ENCODE measurements at regions not wholly inside any gene's neighbourhood (a gene's known extent, or its start where the extent isn't known, plus 50 kb on each side); places are given as distances from the start of the nearest gene placed in this dataset.

GRCh38 chr13:59409211-59409610 is 754.5 kb downstream of the DIAPH3 start:
- H3K27ac ChIP-seq (ENCODE audit: low read depth, low read length): no peak overlapping the region
- no peaks in the 10 kb centered on the region for H3K79me1 ChIP-seq (ENCODE audit: low read length)
- H2AK5ac ChIP-seq (ENCODE audit: low read length): no peak overlapping the region
- H2BK12ac ChIP-seq (ENCODE audit: low read length): no peak overlapping the region
- H3K79me2 ChIP-seq (ENCODE audit: control insufficient read depth, insufficient read depth, low read length, poor library complexity): no peaks in the 10 kb centered on the region
- H2AFZ ChIP-seq (ENCODE audit: insufficient read depth, low read length, poor library complexity): no peak overlapping the region
- H3K14ac ChIP-seq (ENCODE audit: low read length): no peak overlapping the region
- peaks cover 1% of the 10 kb centered on the region for H3K9me3 ChIP-seq (ENCODE audit: insufficient read depth, low read depth, low read length)
- no peak overlapping the region for H3K23ac ChIP-seq (ENCODE audit: low read length)
- H4K12ac ChIP-seq (ENCODE audit: low read depth, low read length): no peak overlapping the region
- no peak overlapping the region for H3K4ac ChIP-seq (ENCODE audit: low read depth, low read length)
- no peak overlapping the region for H2BK5ac ChIP-seq (ENCODE audit: low read depth, low read length, poor library complexity)
- no peaks in the 10 kb centered on the region for H3K27me3 ChIP-seq (ENCODE audit: insufficient read depth, low read length)
- no CpG with 5 or more reads among the region's 2 CpGs for WGBS (ENCODE audit: extremely low coverage, insufficient coverage, insufficient read length)
- H3K18ac ChIP-seq (ENCODE audit: low read length): no peak overlapping the region
- H3K4me2 ChIP-seq (ENCODE audit: low read length): no peak overlapping the region
- no peak overlapping the region for H4K91ac ChIP-seq (ENCODE audit: low read depth, low read length)
- no peak for DNase-seq
- H3K4me1 ChIP-seq (ENCODE audit: control insufficient read depth in 1 of 2, insufficient read depth in 2 of 2, low read length in 2 of 2): no peaks in the 10 kb centered on the region
- no peak overlapping the region for H4K8ac ChIP-seq (ENCODE audit: low read depth, low read length)
- no peaks in the 10 kb centered on the region for H3K36me3 ChIP-seq (ENCODE audit: control insufficient read depth in 1 of 2, insufficient read depth in 2 of 2, low read length in 2 of 2)
- no peak overlapping the region for H2BK120ac ChIP-seq (ENCODE audit: insufficient read depth, low read length, poor library complexity)
- H3K4me3 ChIP-seq (ENCODE audit: low read depth, low read length): no peak overlapping the region
- H3K9ac ChIP-seq (ENCODE audit: low read length): no peak overlapping the region

- H2BK120ac ChIP-seq (ENCODE audit: insufficient read depth, low read length, poor library complexity): no peak overlapping the region
These were observed 754.0 kb downstream of the DIAPH3 start for GRCh38 chr13:59409634-59410200.

GRCh38 chr13:59413126-59413525 is 750.6 kb downstream of the DIAPH3 start:
- Histone ChIP-seq H2AK5ac (ENCODE audit: low read length) (no peak overlapping the region), H2AFZ (ENCODE audit: insufficient read depth, low read length, poor library complexity) (no peak overlapping the region), H4K12ac (ENCODE audit: low read depth, low read length) (no peak overlapping the region), H3K9ac (ENCODE audit: low read length) (no peak overlapping the region), H3K14ac (ENCODE audit: low read length) (no peak overlapping the region), H3K23ac (ENCODE audit: low read length) (no peak overlapping the region), H3K79me2 (ENCODE audit: control insufficient read depth, insufficient read depth, low read length, poor library complexity) (no peaks in the 10 kb centered on the region), H3K79me1 (ENCODE audit: low read length) (no peaks in the 10 kb centered on the region), H2BK12ac (ENCODE audit: low read length) (no peak overlapping the region), H3K27ac (ENCODE audit: low read depth, low read length) (no peak overlapping the region), H3K4ac (ENCODE audit: low read depth, low read length) (no peak overlapping the region), H3K18ac (ENCODE audit: low read length) (no peak overlapping the region), H2BK120ac (ENCODE audit: insufficient read depth, low read length, poor library complexity) (no peak overlapping the region), H3K36me3 (ENCODE audit: control insufficient read depth in 1 of 2, insufficient read depth in 2 of 2, low read length in 2 of 2) (no peaks in the 10 kb centered on the region), H3K4me2 (ENCODE audit: low read length) (no peak overlapping the region), H4K91ac (ENCODE audit: low read depth, low read length) (no peak overlapping the region), H2BK5ac (ENCODE audit: low read depth, low read length, poor library complexity) (no peak overlapping the region), H4K8ac (ENCODE audit: low read depth, low read length) (no peak overlapping the region), H3K9me3 (ENCODE audit: insufficient read depth, low read depth, low read length) (no peaks in the 10 kb centered on the region), H3K4me3 (ENCODE audit: low read depth, low read length) (no peak overlapping the region), H3K27me3 (ENCODE audit: insufficient read depth, low read length) (no peaks in the 10 kb centered on the region), H3K4me1 (ENCODE audit: control insufficient read depth in 1 of 2, insufficient read depth in 2 of 2, low read length in 2 of 2) (no peaks in the 10 kb centered on the region)
- DNase-seq: no peak

More at GRCh38 chr13:59409634-59410200, 754.0 kb downstream of the DIAPH3 start:
- H2BK12ac ChIP-seq (ENCODE audit: low read length): no peak overlapping the region
- H3K18ac ChIP-seq (ENCODE audit: low read length): no peak overlapping the region
- H3K9me3 ChIP-seq (ENCODE audit: insufficient read depth, low read depth, low read length): peaks cover 1% of the 10 kb centered on the region
- no peaks in the 10 kb centered on the region for H3K79me2 ChIP-seq (ENCODE audit: control insufficient read depth, insufficient read depth, low read length, poor library complexity)
- no peak overlapping the region for H4K12ac ChIP-seq (ENCODE audit: low read depth, low read length)
- no peak overlapping the region for H2AFZ ChIP-seq (ENCODE audit: insufficient read depth, low read length, poor library complexity)
- H3K4me2 ChIP-seq (ENCODE audit: low read length): no peak overlapping the region
- no peaks in the 10 kb centered on the region for H3K79me1 ChIP-seq (ENCODE audit: low read length)
- no peak overlapping the region for H4K8ac ChIP-seq (ENCODE audit: low read depth, low read length)
- H3K36me3 ChIP-seq (ENCODE audit: control insufficient read depth in 1 of 2, insufficient read depth in 2 of 2, low read length in 2 of 2): no peaks in the 10 kb centered on the region
- H3K27ac ChIP-seq (ENCODE audit: low read depth, low read length): no peak overlapping the region
- H2AK5ac ChIP-seq (ENCODE audit: low read length): no peak overlapping the region
- WGBS (ENCODE audit: extremely low coverage, insufficient coverage, insufficient read length): no CpG with 5 or more reads among the region's 8 CpGs
- H3K4me3 ChIP-seq (ENCODE audit: low read depth, low read length): no peak overlapping the region
- no peak overlapping the region for H3K4ac ChIP-seq (ENCODE audit: low read depth, low read length)
- H4K91ac ChIP-seq (ENCODE audit: low read depth, low read length): no peak overlapping the region
- H3K4me1 ChIP-seq (ENCODE audit: control insufficient read depth in 1 of 2, insufficient read depth in 2 of 2, low read length in 2 of 2): no peaks in the 10 kb centered on the region
- H3K23ac ChIP-seq (ENCODE audit: low read length): no peak overlapping the region
- H3K9ac ChIP-seq (ENCODE audit: low read length): no peak overlapping the region
- no peaks in the 10 kb centered on the region for H3K27me3 ChIP-seq (ENCODE audit: insufficient read depth, low read length)
- H2BK5ac ChIP-seq (ENCODE audit: low read depth, low read length, poor library complexity): no peak overlapping the region
- no peak for DNase-seq
- no peak overlapping the region for H3K14ac ChIP-seq (ENCODE audit: low read length)

GRCh38 chr13:59414006-59414405 is 749.7 kb downstream of the DIAPH3 start:
- Histone ChIP-seq H3K23ac (ENCODE audit: low read length) (no peak overlapping the region), H3K27me3 (ENCODE audit: insufficient read depth, low read length) (no peaks in the 10 kb centered on the region), H3K4me1 (ENCODE audit: control insufficient read depth in 1 of 2, insufficient read depth in 2 of 2, low read length in 2 of 2) (no peaks in the 10 kb centered on the region), H2BK12ac (ENCODE audit: low read length) (no peak overlapping the region), H2AK5ac (ENCODE audit: low read length) (no peak overlapping the region), H2BK120ac (ENCODE audit: insufficient read depth, low read length, poor library complexity) (no peak overlapping the region), H4K8ac (ENCODE audit: low read depth, low read length) (no peak overlapping the region), H3K9me3 (ENCODE audit: insufficient read depth, low read depth, low read length) (no peaks in the 10 kb centered on the region), H3K36me3 (ENCODE audit: control insufficient read depth in 1 of 2, insufficient read depth in 2 of 2, low read length in 2 of 2) (no peaks in the 10 kb centered on the region), H3K79me2 (ENCODE audit: control insufficient read depth, insufficient read depth, low read length, poor library complexity) (no peaks in the 10 kb centered on the region), H3K4ac (ENCODE audit: low read depth, low read length) (no peak overlapping the region), H4K91ac (ENCODE audit: low read depth, low read length) (no peak overlapping the region), H2AFZ (ENCODE audit: insufficient read depth, low read length, poor library complexity) (no peak overlapping the region), H3K4me3 (ENCODE audit: low read depth, low read length) (no peak overlapping the region), H3K14ac (ENCODE audit: low read length) (no peak overlapping the region), H3K9ac (ENCODE audit: low read length) (no peak overlapping the region), H3K27ac (ENCODE audit: low read depth, low read length) (no peak overlapping the region), H2BK5ac (ENCODE audit: low read depth, low read length, poor library complexity) (no peak overlapping the region), H3K79me1 (ENCODE audit: low read length) (no peaks in the 10 kb centered on the region), H3K18ac (ENCODE audit: low read length) (no peak overlapping the region), H4K12ac (ENCODE audit: low read depth, low read length) (no peak overlapping the region), H3K4me2 (ENCODE audit: low read length) (no peak overlapping the region)
- peak in 1 of 2 donors; percentile 33 for DNase-seq
- WGBS (ENCODE audit: extremely low coverage, insufficient coverage, insufficient read length): no CpG with 5 or more reads among the region's 1 CpG

Data from trophoblast cell (in vitro differentiated cells and primary cell).